ENCODE measurements at regions not wholly inside any gene's neighbourhood (a gene's known extent, or its start where the extent isn't known, plus 50 kb on each side); places are given as distances from the start of the nearest gene placed in this dataset.
A peak's percentile ranks its signal among the peaks of the same experiment; 100 is the strongest.

DNA sequence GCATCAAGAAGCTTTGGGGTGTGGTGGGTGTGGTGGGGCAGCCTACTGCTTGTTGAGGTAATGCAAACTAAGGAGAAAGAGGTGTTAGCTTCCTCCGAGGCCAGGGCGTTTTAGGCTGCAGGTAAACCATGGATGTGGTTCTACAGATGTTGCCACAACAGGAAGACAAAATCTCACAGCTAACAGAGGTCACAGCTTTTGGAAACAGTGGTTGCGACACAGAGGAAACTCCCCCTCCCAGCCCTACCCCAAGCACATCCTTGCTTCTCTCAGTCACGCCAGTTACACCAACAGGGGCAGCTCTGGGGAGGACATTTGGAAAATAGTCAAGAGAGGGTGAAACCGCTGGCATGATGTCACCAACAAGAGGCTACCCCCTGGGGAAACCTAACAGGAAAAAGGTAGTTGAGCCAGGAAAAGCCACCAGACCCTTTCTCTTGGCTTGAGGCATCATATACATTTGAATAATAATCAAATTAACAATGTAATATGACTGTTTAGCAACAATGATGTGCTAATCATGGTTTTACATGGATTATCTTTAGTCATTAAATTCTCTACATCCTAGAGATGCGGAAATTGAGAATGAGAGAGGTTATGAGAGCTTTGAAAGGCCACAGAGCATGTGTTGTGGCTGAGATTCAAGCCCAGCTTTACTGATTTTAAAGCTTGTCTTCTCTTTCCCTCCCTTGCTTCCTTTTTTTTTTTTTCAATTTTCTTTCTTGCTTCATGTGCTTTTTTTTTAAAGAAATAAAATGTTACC lies 82.2 kb upstream of the IL12B start:
- no peaks in the 10 kb centered on the region for H3K27me3 Mint-ChIP-seq (ENCODE audit: low read depth)
- H3K4me1 Mint-ChIP-seq (ENCODE audit: low read depth), result peaks cover 56% of the 10 kb centered on the region
- ATAC-seq, result peak; percentile 77 to 80
- H3K36me3 Mint-ChIP-seq (ENCODE audit: insufficient read depth), result no peaks in the 10 kb centered on the region
- H3K9me3 Mint-ChIP-seq, result no peaks in the 10 kb centered on the region
- peak overlapping the region; percentile 25 for H3K4me3 Mint-ChIP-seq
- DNase-seq, result peak; percentile 43

- peaks cover 52% of the 10 kb centered on the region for H3K4me1 Mint-ChIP-seq (ENCODE audit: low read depth)
- H3K36me3 Mint-ChIP-seq (ENCODE audit: insufficient read depth), result no peaks in the 10 kb centered on the region
- no peak for DNase-seq
- no peaks in the 10 kb centered on the region for H3K9me3 Mint-ChIP-seq
- ATAC-seq, result no peak
- no peak overlapping the region for H3K4me3 Mint-ChIP-seq
- no peaks in the 10 kb centered on the region for H3K27me3 Mint-ChIP-seq (ENCODE audit: low read depth)
Observed at GRCh38 chr5:159414021-159414420, 83.7 kb upstream of the IL12B start.

GRCh38 chr5:159415301-159415937 lies 85.1 kb upstream of the IL12B start:
- DNase-seq (no peak), ATAC-seq (no peak)
- H3K27me3 Mint-ChIP-seq (ENCODE audit: low read depth), result no peaks in the 10 kb centered on the region
- H3K9me3 Mint-ChIP-seq, result no peaks in the 10 kb centered on the region
- no peaks in the 10 kb centered on the region for H3K36me3 Mint-ChIP-seq (ENCODE audit: insufficient read depth)
- peaks cover 39% of the 10 kb centered on the region for H3K4me1 Mint-ChIP-seq (ENCODE audit: low read depth)
- H3K4me3 Mint-ChIP-seq, result no peak overlapping the region

GRCh38 chr5:159416438-159416837 lies 86.2 kb upstream of the IL12B start:
- Mint-ChIP-seq H3K9me3 (no peaks in the 10 kb centered on the region), H3K4me3 (no peak overlapping the region), H3K36me3 (ENCODE audit: insufficient read depth) (no peaks in the 10 kb centered on the region), H3K27me3 (ENCODE audit: low read depth) (no peaks in the 10 kb centered on the region), H3K4me1 (ENCODE audit: low read depth) (peaks cover 29% of the 10 kb centered on the region)
- DNase-seq (no peak), ATAC-seq (no peak)

DNA sequence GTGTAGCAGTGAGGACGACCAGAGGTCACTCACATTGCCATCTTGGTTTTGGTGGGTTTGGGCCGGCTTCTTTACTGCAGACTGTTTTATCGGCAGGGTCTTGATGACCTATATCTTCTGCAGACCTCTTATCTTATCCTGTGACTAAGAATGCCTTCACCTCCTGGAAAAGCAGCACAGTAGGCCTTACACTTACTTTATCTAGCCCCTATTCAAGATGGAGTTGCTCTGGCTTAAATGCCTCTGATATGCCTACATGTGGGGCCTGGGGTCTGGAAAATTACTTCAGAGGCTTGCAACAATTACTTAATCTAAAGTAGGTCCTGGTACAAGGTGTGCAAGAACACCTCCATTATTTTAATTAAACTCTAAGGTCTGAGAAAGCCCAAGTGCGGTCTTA lies 86.9 kb upstream of the IL12B start:
- H3K36me3 Mint-ChIP-seq (ENCODE audit: insufficient read depth), result no peaks in the 10 kb centered on the region
- DNase-seq (no peak), ATAC-seq (no peak)
- no peaks in the 10 kb centered on the region for H3K9me3 Mint-ChIP-seq
- H3K27me3 Mint-ChIP-seq (ENCODE audit: low read depth), result no peaks in the 10 kb centered on the region
- no peak overlapping the region for H3K4me3 Mint-ChIP-seq
- peaks cover 22% of the 10 kb centered on the region for H3K4me1 Mint-ChIP-seq (ENCODE audit: low read depth)

DNA sequence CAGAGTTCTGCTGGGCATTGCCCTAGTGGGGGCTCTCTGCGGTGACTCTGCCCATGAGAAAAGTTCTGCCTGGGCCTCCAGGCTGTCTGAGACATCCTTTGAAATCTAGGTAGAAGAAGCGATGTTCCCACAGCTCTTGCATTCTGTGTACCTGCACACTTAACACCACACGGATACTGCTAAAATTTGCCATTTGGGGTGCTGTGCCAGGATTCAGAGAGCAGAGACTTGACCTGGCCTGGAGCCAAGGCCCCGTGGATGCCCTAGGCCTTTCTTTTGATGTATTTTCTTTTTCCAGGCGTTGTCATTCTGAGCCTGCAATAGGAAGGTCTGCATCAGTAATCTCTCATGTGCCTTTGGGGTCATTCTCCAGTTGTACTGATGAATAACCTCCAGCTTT lies 89.3 kb upstream of the IL12B start:
- Mint-ChIP-seq H3K4me1 (ENCODE audit: low read depth) (peaks cover 5% of the 10 kb centered on the region), H3K4me3 (no peak overlapping the region), H3K9me3 (no peaks in the 10 kb centered on the region), H3K27me3 (ENCODE audit: low read depth) (no peaks in the 10 kb centered on the region), H3K36me3 (ENCODE audit: insufficient read depth) (no peaks in the 10 kb centered on the region)
- no peak for ATAC-seq
- DNase-seq, result no peak

DNA sequence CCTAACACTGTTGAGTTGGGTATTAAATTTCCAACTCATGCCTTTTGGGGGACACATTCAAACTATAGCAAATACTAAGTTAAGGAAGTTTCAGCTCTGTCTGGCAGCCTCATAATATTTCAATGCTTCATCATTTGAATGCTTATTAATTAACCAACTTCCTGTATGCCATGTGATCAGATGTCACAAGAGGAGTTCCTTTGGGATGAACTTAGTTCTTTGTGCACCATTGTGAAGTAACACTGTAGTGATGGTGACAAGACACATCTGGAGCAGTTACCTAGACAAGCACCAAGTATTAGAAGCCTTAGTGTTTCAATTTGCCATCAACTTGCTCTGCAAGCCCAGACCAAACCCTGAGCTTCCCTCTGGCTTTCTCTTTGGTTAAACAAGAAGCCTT lies 90.7 kb upstream of the IL12B start:
- Mint-ChIP-seq H3K27me3 (ENCODE audit: low read depth) (no peaks in the 10 kb centered on the region), H3K9me3 (no peaks in the 10 kb centered on the region), H3K36me3 (ENCODE audit: insufficient read depth) (no peaks in the 10 kb centered on the region), H3K4me1 (ENCODE audit: low read depth) (no peaks in the 10 kb centered on the region), H3K4me3 (no peak overlapping the region)
- DNase-seq, result no peak
- no peak for ATAC-seq

GRCh38 chr5:159422361-159422760 lies 92.1 kb upstream of the IL12B start:
- H3K27me3 Mint-ChIP-seq (ENCODE audit: low read depth), result no peaks in the 10 kb centered on the region
- no peaks in the 10 kb centered on the region for H3K9me3 Mint-ChIP-seq
- no peak for ATAC-seq
- H3K4me1 Mint-ChIP-seq (ENCODE audit: low read depth), result peaks cover 11% of the 10 kb centered on the region
- DNase-seq, result no peak
- no peak overlapping the region for H3K4me3 Mint-ChIP-seq
- no peaks in the 10 kb centered on the region for H3K36me3 Mint-ChIP-seq (ENCODE audit: insufficient read depth)

DNA sequence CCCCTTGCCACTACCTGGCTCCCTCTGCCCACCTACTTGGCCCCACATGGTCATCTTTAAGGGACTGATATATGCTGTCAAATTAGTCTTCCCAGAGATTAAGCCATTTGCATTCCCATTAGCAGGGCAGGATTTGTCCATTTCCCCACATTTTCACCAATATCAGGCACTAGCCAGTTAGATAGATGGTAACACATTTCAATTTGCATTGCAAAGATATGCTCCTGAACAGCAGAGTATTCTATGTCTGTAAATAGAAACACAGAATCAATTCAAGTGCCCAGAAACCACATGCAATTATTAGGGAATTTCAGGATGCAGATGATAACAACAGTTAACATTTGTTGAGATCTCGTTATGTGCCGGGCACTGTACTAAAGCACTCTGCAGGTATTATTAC lies 92.6 kb upstream of the IL12B start:
- H3K4me1 Mint-ChIP-seq (ENCODE audit: low read depth), result peaks cover 16% of the 10 kb centered on the region
- DNase-seq (no peak), ATAC-seq (no peak)
- H3K27me3 Mint-ChIP-seq (ENCODE audit: low read depth), result no peaks in the 10 kb centered on the region
- H3K4me3 Mint-ChIP-seq, result no peak overlapping the region
- H3K9me3 Mint-ChIP-seq, result no peaks in the 10 kb centered on the region
- no peaks in the 10 kb centered on the region for H3K36me3 Mint-ChIP-seq (ENCODE audit: insufficient read depth)

- Mint-ChIP-seq H3K9me3 (no peaks in the 10 kb centered on the region), H3K27me3 (ENCODE audit: low read depth) (no peaks in the 10 kb centered on the region), H3K36me3 (ENCODE audit: insufficient read depth) (no peaks in the 10 kb centered on the region), H3K4me3 (no peak overlapping the region), H3K4me1 (ENCODE audit: low read depth) (peaks cover 19% of the 10 kb centered on the region)
- no peak for DNase-seq
- no peak for ATAC-seq
Observed at GRCh38 chr5:159424123-159424522, 93.8 kb upstream of the IL12B start.

DNA sequence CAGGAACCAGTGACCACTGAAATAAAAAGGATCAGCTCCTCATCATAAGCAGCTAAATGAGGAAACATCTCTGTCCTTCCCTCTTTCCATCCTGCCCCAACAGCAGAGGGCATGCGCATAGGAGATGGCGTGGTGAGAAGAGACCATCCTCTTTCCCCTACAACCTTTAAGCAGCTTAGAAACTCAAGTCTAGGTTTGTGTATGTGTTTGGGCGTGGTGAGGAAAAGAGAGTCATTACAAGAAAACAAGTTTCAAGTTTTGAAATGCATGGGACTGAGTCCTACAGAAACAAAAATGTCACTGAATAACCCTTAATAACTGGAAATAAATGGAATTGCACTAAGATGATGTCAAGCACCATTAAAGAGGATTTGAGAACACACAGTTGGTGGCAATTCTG lies 96.4 kb upstream of the IL12B start:
- no peaks in the 10 kb centered on the region for H3K36me3 Mint-ChIP-seq (ENCODE audit: insufficient read depth)
- H3K4me1 Mint-ChIP-seq (ENCODE audit: low read depth), result peaks cover 19% of the 10 kb centered on the region
- peak in 1 of 2 donors; percentile 53 for ATAC-seq

GRCh38 chr5:159427180-159428012 lies 97.1 kb upstream of the IL12B start:
- DNase-seq, result no peak
- peak overlapping the region; percentile 4 for H3K4me3 Mint-ChIP-seq

More for the DNA sequence above, 96.4 kb upstream of the IL12B start:
- no peaks in the 10 kb centered on the region for H3K27me3 Mint-ChIP-seq (ENCODE audit: low read depth)
- H3K4me3 Mint-ChIP-seq, result no peak overlapping the region
- H3K9me3 Mint-ChIP-seq, result no peaks in the 10 kb centered on the region
- no peak for DNase-seq

GRCh38 chr5:159430361-159431012 lies 100.2 kb upstream of the IL12B start:
- Mint-ChIP-seq H3K27me3 (ENCODE audit: low read depth) (no peaks in the 10 kb centered on the region), H3K4me1 (ENCODE audit: low read depth) (peaks cover 19% of the 10 kb centered on the region), H3K36me3 (ENCODE audit: insufficient read depth) (no peaks in the 10 kb centered on the region), H3K4me3 (no peak overlapping the region), H3K9me3 (no peaks in the 10 kb centered on the region)
- DNase-seq (no peak), ATAC-seq (no peak)

More at GRCh38 chr5:159427180-159428012, 97.1 kb upstream of the IL12B start:
- no peaks in the 10 kb centered on the region for H3K36me3 Mint-ChIP-seq (ENCODE audit: insufficient read depth)
- H3K9me3 Mint-ChIP-seq, result no peaks in the 10 kb centered on the region
- H3K4me1 Mint-ChIP-seq (ENCODE audit: low read depth), result peaks cover 19% of the 10 kb centered on the region
- no peaks in the 10 kb centered on the region for H3K27me3 Mint-ChIP-seq (ENCODE audit: low read depth)
- ATAC-seq, result peak; percentile 57 to 59

- H3K4me3 Mint-ChIP-seq, result no peak overlapping the region
- H3K36me3 Mint-ChIP-seq (ENCODE audit: insufficient read depth), result no peaks in the 10 kb centered on the region
- DNase-seq (no peak), ATAC-seq (no peak)
- H3K27me3 Mint-ChIP-seq (ENCODE audit: low read depth), result no peaks in the 10 kb centered on the region
- no peaks in the 10 kb centered on the region for H3K4me1 Mint-ChIP-seq (ENCODE audit: low read depth)
- no peaks in the 10 kb centered on the region for H3K9me3 Mint-ChIP-seq
Observed at GRCh38 chr5:159435855-159436254, 105.6 kb upstream of the IL12B start.

Measured in activated T-cell treated with anti-CD3 and anti-CD28 coated beads, Interleukin-2, amount 50 U/mL, for 4 hours (primary cell).